ENCODE measurements at regions not wholly inside any gene's neighbourhood (a gene's known extent, or its start where the extent isn't known, plus 50 kb on each side); places are given as distances from the start of the nearest gene placed in this dataset.

DNA sequence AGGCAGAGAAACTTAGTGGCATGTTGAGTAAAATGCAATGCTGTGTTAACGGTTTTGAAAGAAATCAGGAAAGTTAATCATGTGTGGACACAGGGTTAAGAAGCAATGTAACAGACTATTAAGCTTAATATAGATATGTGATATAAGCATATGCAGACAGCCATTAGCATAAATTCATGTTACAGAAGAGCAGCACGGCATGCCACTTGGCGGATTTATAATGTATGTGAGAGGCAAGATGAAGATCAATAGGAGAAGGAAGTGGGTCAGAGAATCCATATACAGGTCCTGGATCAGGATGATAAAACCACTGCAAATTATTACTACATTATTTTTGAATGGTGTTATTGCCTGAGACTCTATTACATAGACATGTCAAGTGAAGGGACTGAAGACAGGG is 694.3 kb downstream of the MCTP2 start:
- DNase-seq: no peak

DNA sequence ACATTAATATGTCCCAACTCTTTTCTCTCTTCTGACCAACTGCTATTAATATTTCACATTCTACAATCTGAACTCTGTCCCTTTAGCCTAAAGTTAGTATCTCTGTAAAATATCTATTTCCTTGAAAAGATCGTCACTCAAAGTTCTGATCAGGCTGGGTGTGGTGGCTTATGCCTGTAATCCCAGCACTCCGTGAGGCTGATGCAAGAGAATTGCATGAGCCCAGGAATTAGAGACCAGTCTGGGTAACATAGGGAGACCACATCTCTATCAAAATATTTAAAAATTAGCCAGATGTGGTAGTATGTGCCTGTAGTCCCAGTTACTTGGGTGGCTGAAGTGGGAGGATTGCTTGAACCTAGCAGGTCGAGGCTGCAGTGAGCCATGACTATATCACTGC is 695.6 kb downstream of the MCTP2 start:
- DNase-seq: no peak

DNA sequence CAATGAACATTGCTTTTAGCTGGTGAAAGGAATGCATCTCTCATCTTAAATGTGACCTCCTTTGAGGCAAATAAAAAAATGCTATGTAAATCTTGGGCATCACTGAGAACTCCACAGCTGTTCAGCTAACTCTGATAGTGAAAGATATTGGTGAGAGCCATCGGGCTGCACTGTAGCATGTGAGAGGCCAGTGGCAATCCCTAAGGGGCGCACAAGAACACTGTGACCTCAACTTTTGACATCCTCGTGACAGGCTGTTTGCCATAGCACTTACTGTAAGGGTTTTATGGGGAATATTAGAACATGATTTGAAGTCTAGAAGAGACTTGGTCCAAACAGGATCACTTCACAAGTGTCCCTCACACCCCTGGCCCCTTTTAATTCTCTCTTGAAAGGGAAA is 697.9 kb downstream of the MCTP2 start:
- DNase-seq: no peak

DNA sequence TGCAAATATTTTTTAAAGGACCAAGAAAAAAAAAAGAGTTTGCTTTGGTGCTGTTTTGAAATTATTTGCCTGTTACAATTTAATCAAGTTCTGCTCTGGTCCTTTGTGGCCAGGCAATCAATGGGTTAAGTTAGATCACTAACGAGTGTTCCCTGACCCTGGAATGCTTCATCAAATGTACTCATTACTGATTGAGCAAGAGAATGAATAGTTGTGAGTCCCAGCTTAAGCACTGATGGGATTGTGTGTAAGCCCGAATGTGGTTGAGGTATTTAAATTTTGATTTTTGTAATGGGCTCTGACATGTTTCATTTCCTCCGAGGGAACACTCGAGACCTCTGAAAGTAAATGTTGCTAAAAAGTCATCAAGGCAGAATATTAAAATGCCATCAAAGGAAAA is 699.1 kb downstream of the MCTP2 start:
- no peak for DNase-seq

DNA sequence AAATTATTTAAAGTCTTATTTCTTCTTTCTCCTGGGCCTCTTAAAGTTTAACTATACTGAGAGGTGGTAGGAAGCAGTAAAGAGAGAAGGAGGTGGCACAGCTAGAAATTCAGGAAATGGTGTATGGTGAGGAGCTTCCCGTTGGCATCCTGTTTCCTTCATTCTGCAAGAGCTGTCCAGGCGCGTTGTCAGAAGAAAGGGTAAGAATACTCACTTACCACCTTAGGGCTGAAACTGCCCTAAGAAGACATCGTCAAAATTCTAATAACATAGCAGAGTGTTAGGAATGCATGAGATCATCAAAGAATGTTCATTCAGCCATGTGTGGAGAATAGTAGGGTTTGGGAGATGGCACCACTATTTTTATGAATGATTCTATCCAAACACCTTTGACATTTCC is 699.6 kb downstream of the MCTP2 start:
- no peak for DNase-seq

DNA sequence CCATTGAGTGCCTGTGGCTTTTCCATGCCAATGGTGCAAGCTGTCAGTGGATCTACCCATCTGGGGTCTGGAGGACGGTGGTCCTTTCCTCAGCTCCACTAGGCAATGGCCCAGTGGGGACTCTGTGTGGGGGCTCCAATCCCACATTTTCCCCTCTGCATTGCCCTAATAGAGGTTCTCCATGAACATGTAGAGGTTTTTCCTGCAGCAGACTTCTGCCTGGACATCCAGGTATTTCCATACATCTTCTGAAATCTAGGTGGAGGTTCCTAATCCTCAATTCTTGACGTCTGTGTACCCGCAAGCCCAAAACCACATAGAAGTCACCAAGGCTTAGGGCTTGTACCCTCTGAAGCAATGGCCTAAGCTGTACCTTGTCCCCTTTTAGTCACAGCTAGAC is 703.1 kb downstream of the MCTP2 start:
- no peak for DNase-seq

DNA sequence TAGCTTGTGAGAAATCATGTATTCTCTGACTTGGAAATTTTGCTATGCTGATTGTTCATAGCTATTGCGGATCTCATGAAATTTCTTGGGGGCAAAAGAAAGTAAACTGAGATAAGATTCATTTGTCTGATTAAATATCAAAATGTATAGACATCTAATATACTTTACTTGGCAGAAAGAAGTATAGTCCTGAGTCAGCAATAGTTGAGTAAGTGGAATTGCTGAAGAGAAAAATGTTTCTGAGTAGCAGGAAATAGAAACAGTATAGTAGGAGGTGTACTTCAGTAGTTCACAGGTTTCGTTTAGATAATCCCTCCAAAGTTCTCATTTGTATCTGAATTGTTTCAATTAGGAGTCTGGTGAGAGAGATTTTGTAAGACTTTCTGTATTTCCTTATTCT is 705.9 kb downstream of the MCTP2 start:
- DNase-seq: no peak

DNA sequence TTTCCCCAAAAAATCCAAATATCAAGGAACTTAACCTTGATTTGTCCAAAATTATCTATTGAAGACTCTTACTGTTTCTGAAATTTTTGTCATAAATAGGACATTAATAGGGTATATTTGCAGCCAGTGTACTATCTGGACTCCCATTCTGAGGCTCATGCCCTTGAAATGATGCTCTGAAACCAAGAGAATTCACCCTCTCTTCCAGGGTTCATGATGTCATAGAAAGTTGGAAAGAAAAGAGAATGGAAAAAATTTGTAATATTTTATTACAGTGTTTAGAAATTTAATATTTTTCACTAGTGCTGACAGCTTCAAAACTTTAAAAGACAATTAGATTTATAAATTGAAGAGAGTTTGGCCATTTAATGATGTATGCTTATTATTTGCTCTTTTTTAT is 712.5 kb downstream of the MCTP2 start:
- DNase-seq: no peak

DNA sequence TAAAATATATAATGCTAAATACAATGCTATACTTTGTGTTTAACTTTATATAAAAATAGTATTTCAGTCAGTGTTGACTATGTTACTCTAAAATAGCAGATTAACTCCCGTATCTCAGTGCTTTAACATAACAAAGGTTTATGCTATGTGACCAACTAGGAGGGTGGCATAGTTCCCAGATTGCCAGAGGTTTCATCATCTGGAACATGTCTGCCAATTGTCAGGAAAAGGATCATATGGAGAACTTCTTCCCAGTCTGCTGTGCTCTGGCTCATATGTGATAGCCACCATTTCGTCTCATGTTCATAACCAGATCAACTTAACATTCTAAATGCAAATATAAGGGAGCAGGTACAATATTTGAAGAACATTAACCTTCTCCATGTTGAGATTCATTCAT is 720.2 kb downstream of the MCTP2 start:
- DNase-seq: no peak

DNA sequence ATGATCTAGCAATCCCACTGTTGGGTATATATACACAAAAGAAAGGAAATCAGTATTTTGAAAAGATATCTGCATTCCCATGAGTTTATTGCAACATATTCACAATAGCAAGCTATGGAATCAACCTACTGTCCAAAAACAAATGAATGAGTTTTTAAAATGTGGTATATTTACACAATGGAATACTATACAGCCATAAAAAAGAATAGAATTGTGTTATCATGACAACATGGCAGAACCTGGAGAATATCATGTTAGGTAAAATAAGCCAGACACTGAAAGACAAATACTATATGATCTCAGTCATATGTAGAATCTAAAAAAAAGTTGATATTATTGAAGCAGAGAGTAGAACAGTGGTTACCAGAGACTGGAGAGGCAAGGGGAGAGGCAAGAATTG is 732.6 kb downstream of the MCTP2 start:
- no peak for DNase-seq

DNA sequence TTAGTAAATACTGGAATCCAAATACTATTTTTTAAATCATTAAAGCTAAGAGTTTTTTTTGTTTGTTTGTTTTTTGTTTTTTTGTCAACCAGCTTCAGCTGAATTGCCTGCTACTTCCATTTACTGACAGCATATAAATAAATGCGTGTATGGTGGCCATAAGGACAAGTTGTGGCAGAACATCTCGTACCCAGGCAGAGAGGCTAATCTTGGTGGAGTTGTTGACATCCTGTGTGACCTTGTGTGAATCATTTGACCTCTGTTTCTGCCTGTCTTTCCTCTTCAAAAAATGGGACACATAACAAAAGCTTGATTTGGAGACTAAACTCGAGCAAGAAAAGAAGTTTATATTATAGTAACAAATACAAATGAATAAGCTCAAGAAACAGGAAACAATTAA is 734.2 kb downstream of the MCTP2 start:
- no peak for DNase-seq

DNA sequence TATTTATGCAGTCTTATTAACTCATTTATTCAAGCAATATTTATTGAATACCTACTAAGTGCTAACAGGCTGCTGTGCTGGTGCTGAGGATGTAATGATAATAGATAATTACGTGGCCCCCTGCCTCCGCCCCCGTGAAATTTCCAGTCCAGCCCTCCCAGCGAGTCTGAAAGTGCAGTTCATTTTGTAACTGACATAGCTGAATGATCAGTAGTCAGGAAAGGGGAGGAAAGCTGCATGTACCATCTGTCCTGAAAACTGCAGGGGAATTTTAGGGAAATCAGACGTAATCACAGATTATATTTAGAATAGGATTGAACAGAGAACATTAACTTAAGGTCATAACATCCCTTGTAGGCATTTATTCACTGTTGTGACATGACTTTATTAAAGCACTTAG is 736.8 kb downstream of the MCTP2 start:
- DNase-seq: no peak

DNA sequence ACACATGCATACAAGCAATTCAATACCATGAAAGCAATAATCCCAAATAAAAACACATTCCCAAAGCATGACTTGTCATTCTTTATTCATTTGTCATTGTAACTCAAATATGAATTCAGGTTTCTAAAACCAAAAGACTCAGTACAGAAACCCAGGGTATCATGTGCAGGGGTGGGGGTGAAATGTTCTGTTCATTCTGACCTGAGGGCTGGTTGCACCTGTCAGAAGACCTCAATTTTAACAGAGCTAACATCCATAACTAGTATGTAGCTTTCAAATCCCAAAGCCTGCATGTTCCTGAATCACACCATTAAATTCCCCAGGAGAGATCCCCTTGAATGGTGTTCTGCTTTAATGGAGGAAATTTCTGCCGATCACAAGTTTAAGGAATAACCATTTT is 738.7 kb downstream of the MCTP2 start:
- DNase-seq: no peak

DNA sequence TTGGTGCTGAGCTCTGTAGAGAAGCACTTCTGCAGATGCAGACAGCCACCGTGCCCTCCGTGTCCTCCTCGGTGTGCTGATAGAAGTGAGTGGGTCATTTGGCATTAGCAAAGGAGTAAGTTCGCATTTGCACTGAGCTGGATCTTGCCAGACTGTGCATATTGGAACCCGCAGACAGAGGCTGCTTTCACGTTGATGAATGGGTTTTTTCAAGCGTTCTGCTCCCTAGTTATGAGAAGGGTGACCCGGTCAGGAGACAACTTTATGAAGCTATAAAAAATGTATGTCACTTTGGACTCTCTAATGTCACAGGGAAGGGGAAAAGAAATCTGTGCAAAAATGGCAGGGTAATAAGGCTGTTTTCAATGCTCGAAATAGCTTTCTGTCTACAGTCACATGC is 739.4 kb downstream of the MCTP2 start:
- DNase-seq: no peak

DNA sequence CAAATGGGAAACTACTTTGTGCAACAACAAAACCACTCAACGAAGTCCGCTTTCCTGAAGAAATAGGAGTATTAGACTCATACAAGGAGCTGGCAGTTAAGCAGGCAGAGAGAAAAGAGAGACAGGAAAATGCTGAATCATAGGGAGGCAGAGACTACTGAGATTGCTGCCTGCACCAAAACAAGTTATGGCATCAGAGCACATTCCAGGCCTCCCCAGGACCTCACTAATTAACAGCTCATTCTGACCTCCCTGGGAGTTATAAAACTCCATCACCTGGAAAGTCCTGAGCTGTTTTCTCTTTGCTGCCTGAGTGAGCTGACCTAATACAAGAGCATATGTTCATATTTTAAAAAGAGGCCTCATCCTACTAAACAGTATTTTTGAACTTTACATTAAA is 741.0 kb downstream of the MCTP2 start:
- no peak for DNase-seq

DNA sequence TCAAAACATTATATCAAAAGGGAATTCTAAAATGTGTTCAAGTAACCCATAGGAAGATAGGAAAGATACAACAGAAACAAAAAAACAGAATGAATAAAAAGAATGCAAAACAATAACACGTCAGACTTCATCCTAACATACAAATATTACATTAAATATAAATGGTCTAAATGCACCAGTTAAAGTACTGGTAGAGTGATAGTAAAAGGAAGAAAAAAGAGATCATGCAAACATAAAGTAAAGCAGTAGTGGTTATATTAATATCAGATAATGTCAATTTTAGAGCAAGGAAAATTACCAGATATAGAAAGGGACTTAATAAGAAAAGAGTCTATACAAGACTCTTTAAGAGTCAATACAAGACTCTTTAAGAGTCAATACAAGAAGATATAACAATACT is 755.7 kb downstream of the MCTP2 start:
- DNase-seq: no peak

DNA sequence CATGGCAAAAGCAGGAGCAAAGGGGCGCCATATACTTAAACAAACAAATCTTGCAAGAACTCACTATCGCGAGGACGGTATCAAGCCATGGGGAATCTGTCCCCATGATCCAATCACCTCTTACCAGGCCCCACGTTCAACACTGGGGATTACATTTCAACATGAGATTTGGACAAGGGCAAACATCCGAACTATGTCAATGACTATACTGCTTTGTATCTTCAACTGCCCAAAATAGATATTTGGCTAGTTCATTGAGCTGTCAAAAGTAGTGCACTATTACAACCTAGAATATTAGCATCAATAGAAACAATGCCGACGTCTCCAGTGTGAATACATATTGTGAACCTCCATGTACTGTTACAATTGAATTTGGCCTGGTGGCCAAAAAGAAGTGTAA is 760.4 kb downstream of the MCTP2 start:
- no peak for DNase-seq

DNA sequence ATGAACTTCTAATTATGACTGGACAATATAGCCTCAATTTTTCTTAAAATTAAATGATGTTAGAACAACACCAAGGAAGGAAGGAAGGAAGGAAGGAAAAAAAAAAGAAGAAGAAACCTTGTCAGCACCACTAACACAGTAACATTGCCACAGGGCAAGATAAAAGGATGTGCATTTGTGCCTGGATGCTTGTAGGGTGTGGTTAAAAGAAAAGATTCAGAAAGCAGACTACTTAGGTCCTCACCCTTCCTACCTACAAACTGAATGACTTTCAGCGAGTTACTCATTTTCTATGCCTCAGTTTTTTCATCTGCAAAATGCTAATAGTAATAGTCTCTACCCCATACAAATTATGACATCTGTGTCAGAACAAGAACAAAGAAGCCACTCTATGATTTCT is 778.3 kb downstream of the MCTP2 start:
- no peak for DNase-seq

DNA sequence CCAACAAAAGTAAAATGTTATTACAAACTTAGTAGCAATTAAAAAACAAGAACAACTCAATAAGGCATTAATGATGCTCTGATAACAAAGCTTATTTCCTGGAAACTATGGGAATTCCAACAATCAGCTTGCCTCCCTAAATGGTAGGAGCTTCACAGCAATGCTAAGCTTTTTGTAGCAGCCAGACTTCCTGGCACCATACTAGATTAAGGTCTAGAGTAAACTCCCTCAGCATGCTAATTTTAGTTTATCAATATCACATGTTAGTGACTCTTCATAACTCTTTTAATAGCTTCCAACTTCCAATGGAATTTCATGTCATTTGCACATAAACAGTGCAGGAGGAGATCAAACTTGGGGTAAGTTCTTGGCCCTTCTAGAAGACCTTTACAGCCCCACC is 782.0 kb downstream of the MCTP2 start:
- DNase-seq: no peak

DNA sequence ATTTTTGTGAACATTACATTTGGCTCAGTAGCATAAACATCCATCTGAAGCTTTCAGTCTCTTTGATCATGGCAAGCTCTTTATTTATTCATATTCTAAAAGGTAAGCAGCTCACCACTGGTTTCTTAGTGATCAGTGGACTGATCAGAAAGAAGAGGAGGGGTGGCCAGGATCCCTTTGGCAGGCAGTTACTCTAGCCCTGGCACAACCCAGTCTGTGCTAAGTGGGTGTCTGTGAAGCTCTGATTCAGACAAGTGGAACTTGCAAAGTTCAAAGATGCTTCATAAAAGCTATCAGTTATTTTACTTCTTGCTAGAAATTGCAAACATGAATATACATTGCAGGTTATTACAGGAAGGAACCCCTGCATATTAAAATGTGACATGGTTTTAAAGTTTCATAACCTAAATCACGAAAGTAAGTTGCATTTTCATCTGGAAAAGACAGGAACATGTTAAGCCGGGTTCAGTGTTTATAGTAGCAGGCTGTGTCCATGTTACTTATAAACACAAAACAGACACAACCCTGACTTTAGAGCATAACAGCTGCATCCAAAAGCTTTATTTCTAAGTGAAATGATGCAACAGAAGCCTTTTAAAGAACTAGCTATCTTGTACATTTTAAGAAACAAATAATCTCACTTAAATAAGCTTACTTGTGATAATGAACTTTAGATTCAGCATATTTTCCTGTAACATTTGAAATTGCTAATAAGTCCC is 785.3 kb downstream of the MCTP2 start:
- no peak for DNase-seq

DNA sequence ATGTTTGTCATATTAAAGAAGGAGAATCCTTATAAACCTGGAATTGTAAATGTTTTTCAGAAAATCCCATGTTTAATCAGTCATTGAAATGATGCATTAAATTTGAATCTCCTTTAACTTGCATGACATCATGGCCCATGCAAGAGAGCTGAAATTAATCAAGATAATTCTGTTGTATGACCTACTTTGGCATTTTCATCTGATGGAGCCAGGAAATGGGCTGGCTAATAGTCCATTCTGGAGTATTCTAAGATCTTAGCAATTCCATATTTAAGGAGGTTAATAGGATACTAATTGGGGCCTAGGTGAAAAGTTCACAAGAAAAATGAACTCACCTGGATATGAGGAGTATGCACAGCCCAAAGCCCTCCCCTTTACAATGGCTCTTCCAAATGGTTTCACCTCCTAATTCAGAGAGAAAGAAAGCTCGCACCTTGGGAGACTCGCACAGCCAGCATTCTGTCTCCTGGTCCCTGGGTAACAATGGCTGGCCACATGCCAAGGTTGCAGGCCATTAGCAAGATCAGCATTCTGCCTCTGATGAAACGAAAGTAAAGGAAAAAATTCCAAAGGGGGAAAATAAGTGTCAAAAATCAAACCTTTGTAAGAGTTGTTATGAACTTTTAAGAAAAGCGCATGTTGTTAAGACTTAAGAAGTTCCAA is 786.4 kb downstream of the MCTP2 start:
- no peak for DNase-seq

DNA sequence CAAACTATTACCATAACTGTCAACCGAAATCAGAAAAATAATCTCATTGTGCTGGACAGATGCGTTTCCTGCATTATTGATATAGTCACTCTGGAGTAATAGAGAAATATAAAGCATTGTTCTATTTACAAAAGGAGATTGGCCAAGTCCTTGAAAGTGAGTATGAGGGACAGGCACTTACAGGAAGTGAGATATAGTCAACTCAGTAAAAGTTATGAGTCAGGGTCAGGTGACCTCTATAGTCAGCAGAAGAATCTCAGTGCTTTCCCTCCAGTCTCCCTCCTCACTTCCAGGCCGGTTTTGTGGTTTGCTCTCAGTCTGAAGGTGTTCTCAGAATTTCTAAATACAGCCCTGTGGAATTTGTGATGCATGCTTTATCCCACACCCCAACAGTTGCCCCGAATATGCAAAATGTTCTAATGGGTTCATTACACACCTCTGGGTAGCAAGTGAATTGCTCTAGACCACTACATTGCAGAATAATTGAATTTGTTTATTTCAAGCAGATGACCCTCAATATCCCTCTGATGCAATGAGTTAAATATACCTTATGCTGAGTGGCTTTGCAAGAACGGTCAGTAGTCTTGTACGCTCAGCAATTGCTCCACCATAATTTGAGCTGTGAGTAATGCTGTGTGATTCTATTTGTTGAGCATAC is 787.7 kb downstream of the MCTP2 start:
- DNase-seq: no peak

DNA sequence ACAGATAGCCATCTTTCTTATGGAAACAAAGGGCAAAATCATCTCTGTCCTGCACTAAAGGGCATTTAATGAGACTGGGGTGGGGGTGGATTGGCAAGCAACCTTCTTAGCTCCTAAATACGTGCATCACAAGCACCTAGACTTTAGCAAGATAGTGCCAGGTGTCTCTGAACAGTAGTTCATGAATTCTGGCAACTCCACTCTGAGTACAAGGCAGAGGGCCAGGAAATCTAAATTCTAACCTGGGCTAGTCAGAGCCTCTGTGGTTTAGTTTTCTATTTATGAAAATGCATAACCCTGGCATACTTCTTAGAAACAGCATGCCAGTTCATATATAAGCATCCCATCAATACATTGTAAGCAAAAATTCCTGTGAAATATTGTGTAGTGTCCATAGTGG is 788.5 kb downstream of the MCTP2 start:
- no peak for DNase-seq

DNA sequence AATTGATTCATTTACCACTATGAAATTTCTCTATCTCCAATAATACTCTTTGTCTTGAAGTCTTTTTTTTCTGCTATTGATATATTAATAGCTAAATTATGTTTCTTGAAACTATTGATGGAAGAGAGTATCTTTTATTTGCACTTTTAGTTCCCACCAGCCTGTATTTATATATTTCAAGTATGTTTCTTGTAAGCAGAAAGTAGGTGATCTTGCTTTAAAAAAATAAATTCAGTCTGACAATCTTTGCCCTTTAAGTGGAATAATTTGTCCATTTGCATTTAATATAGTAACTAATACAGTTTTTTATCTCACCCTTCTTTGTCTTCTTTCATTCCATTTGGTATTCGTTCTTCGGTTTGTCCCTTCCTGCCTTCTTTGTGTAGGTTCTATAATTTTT is 790.5 kb downstream of the MCTP2 start:
- no peak for DNase-seq

DNA sequence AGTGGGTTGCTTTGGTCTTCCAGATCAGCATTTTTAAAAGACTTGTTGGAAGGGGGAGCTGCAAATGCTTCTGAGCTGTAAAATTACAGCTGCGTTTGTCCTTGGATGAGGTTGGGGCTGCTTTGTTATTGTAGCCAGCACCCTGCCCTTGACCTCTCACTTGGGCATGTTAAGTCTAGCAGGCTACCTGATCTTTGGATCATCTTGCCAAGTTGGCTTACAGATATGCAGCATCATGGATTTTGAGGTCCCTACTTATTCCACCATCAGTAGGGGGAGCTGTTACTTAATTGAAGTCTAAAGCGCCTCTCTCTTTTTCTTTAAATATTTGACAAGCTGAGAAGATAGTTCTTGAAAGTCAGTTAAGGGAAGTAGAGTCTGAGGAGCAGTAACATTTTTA is 793.0 kb downstream of the MCTP2 start:
- DNase-seq: peak; percentile 14
